ENCODE measurements at regions not wholly inside any gene's neighbourhood (a gene's known extent, or its start where the extent isn't known, plus 50 kb on each side); places are given as distances from the start of the nearest gene placed in this dataset.
"Not testable (repeated sequence)": the region's sequence is repeated elsewhere in the genome, so short reads cannot be mapped to it uniquely, and the experiment has no call there.

DNA sequence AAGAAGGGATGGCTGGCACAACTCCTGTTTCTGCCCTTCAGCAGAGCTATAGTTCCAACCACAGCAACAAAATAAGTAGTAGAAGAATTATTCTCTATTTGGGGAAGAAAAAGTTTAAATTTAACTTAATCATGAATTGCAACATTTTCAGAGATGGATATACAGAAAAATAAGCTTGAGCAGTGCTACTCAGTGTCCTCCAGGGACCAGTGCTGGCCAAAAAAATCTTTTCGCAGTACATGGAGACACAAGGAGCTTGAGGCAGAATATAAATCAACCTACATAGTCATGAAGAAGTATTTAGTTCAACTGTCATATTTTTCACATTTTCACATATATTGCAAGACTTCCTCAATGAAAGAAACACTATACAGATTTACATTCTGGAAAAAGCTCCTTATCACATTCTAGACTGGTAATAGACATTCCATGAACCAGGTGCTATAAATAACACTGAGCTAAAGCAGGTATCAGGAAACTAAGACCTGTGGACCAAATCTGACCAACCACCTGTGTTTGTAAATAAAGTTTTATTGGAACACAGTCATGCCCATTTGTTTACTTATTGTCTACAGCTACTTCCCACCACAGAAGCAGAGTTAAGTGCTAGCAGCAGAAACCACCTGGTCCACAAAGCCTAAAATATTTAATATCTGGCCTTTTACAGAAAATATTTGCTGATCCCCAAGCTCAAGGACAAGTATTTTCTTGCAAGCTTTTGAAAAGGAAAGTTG lies 101.9 kb downstream of the RGS21 start:
- no peak for DNase-seq (ENCODE audit: low read depth)

DNA sequence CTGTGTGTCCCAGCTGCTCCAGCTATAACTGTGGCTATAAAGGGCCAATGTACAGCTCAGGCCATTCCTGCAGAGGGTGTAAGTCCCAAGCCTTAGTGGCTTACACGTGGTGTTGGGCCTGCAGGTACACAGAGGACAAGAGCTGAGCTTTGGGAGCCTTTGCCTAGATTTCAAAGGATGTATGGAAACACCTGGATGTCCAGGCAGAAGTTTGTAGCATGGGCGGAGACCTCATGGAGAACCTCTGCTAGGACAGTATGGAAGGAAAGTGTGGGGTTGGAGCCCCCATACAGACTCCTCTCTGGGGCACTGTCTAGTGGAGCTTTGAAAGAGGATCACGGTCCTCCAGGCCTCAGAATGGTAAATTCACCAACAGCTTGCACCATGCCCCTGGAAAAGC lies 113.9 kb downstream of the RGS21 start:
- DNase-seq (ENCODE audit: low read depth) = no peak

DNA sequence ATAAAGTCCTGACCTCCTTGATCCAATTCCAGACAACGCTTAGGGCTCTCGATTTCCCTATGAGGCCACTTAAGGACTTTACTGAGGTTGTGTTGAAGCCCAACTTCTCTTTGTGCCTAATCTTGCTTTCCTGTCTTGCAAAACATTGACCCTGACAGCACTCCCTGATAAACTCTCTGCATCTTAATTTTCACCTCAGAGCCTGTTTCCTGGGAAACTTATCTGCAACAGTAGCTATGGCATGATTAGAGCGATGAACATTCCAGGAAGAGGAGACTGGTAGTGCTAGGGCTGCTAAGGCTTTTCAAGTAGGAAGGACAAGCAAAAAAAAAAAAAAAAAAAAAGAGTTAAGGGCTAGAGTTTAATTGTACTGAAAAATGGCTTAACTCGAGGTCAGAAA lies 118.9 kb downstream of the RGS21 start:
- DNase-seq (ENCODE audit: low read depth) = no peak

DNA sequence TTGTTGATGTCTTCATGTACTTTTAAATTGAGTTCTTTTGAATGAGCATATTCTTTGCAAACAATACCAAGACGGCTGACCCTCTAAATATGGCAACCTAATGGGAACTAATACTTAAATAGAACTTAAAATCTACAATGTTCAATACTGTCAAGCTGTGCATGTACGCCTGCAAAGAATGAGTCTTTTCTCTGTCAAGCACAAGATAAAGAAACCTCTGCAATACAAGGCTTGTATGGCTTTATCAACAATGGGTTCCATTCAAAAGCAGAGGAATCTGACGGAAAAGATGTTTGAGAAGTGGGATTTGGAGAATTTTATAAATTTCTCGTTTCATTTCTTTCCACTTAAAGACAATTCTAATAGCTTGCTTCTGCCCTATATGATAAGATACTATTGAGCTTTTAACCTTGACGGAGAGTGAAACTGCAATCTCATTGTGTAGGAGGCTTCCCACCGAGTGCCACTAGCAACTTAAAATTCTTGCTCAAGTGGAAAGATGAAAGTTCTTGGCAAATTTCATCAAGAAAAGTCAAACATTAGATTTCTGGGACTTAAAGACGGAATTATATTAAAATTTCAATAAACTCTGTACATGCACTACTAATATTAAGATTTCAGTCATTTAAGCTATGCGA lies 119.8 kb downstream of the RGS21 start:
- no peak for DNase-seq (ENCODE audit: low read depth)

DNA sequence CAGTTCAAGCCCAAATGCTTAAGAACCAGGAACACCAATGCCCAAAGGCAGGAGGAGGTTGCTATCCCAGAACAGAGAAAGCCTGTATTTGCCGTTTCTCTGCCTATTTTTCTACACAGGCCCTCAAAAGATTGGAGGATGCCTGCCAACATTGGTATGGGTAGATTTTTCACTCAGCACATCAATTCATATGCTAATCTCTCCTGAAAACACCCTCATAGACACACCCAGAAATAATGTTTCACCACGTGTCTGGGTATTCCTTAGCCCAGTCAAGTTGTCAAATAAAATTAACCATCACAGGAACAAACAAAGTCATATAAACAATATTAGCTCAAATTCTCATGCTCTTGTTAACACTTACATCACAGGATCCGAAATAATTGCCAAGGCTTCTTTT lies 121.9 kb downstream of the RGS21 start:
- DNase-seq (ENCODE audit: low read depth) = no peak

DNA sequence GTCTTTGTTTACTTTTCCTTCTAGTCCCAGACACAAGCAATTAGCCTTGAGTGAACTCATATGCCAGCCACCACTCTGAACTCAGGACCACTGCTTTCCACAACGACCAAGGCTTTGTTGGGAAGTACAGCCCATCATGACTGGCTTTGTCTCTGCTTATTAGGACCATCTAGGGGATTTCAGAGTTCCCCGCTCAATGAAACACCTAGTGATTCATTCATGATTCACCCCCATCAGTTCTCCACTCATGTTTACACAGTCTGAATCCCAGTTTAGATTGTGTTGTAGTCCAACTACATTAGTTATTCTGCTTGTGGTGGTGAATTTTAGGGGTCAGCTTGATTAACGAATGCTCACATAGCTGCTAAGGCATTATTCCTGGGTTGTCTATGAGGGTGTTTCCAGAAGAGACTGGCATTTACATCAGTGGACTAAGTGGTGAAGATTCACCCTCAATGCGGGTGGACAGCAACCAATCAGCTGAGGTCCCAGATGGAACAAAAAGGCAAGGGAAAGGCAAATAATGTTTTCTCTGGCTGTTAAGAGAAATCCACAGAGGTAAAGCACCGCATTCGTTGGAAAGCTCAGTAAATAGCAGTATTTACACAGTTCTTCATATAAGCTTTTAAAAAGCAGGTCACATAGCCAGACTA lies 122.7 kb downstream of the RGS21 start:
- DNase-seq (ENCODE audit: low read depth) = no peak

DNA sequence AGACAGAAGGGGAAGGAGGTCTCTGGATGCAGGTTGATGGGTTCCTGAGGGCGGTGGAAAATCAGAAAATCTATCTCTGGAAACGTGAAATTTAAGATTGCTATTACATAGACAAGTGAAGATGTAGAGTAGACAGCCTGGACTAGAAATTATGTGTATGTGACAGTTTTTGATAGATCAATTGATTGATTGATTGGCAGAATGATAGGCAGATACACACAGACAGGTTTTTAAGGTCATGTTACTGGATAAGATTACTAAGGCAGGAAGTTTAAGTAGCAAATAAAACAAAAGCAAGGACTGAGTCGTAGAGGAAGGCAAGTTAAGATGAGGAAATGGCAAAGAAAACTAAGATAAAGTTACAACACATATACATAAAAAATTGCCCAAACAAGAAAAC lies 124.7 kb downstream of the RGS21 start:
- no peak for DNase-seq (ENCODE audit: low read depth)

DNA sequence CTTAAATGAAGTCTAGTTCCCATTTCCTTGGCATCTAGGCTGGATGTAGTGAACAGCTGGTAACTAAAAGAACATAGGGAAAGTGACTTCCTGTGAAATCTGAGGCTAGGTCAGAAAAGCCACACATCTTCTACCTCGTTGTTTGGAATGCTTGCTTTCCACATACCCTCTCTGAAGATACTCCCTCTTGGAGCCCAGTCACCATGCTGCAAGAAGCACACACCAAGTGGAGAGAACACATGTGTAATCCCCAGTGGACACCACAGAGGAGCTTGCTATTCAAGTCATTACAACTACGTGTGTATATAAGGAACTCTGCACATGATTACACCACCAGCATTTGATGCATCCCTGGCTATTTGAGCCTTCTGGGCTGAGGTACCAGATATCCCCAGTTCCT lies 125.9 kb downstream of the RGS21 start:
- DNase-seq (ENCODE audit: low read depth) = no peak

DNA sequence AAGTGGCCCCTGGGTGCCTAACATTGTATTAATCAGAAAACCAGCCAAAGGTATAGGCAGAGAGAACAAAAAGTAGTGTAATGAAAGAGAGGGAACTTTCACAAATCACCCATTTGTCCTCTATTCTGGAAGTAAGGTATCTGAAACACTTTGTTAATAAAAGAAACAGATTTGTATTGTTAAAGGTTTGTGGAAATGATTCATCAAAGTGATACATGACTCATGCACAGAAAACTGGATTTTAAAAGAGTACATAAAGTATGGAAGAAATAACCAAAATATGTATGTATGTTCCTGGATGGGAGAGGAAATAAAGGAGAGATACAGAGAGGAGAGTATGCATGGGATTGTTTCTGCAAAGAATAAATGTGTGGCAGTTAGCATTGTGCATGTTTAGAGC lies 126.8 kb downstream of the RGS21 start:
- no peak for DNase-seq (ENCODE audit: low read depth)

DNA sequence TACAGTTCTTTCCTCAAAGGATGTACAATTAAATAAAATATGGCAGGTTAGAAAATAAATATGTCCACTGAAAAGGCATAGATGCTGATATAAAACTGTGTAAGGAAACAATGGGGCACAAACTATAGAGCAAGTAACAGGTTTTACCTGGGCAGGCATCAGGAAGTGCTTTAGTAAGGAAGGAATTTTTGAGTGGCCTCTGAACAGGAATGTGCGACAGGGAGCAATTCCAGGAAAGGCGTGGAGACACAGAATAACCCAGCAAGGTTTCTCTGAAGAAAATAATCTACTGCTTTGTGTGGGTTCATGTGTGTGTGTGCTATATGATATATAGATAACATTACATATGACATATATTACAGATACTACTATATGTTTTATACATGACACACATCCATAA lies 128.4 kb downstream of the RGS21 start:
- no peak for DNase-seq (ENCODE audit: low read depth)

DNA sequence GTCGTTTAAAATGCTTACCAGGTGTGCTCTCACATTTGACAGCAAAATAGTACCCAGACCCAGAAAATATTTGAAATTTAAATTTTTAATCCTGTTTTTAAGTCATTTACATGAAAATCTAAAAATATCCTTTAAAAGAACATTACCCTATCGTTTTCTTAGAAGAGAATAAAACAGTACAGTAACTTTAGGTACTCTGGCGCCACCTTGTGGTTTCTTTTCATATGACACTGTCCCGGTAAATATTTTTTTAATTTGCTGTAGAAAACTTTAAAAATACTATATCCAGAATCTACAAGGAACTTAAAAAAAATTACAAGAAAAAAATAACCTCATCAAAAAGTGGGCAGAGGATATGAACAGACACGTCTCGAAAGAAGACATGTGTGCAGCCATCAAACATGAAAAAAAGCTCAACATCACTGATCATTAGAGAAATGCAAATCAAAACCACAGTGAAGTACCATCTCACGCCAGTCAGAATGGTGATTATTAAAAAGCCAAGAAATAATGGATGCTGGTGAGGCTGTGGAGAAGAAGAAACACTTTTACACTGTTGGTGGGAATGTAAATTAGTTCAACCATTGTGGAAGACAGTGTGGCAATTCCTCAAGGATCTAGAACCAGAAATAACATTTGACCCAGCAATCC lies 129.2 kb downstream of the RGS21 start:
- DNase-seq (ENCODE audit: low read depth) = peak; percentile 20

GRCh38 chr1:192448026-192448578 lies 127.5 kb upstream of the RGS1 start:
- no peak for DNase-seq (ENCODE audit: low read depth)

DNA sequence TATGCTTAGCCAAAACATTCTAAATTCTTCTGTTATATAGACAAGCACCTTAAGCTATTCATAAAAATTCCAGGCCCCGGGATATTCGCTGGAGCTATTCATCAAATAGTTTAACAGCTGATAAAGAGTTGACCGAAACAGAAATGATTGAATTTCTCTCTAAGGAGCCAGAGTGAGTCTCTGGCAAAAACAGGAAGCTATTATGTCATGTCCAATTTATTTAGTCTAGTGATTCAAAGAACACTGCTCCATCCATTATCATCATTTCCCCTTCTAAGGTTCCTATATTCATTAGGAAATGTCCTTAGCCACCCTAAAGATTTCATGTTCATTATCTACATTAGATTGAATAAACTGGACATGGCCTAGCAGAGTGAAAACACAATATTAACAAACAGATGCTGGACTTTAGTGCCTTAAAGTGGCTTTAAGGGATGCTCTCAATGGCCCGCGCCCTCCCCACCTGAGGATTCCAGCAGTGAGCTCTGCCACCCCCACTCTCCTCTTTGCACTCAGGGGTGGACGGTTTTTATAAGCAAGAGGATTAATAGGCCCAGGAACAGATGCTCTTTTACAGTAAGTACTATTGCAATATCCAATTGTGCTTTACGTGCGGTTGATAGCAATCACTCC lies 122.1 kb upstream of the RGS1 start:
- DNase-seq (ENCODE audit: low read depth) = no peak

- no peak for DNase-seq (ENCODE audit: low read depth)
These were observed 116.1 kb upstream of the RGS1 start for GRCh38 chr1:192459467-192459866.

- no peak for DNase-seq (ENCODE audit: low read depth)
These were observed 113.9 kb upstream of the RGS1 start for GRCh38 chr1:192461684-192462083.

- DNase-seq (ENCODE audit: low read depth) = no peak
These were observed 113.0 kb upstream of the RGS1 start for GRCh38 chr1:192462616-192463015.

- no peak for DNase-seq (ENCODE audit: low read depth)
These were observed 111.9 kb upstream of the RGS1 start for GRCh38 chr1:192463661-192464060.

- DNase-seq (ENCODE audit: low read depth) = not testable (repeated sequence)
These were observed 110.4 kb upstream of the RGS1 start for GRCh38 chr1:192465221-192465620.

GRCh38 chr1:192474080-192474683 lies 101.4 kb upstream of the RGS1 start:
- DNase-seq (ENCODE audit: low read depth) = no peak

DNA sequence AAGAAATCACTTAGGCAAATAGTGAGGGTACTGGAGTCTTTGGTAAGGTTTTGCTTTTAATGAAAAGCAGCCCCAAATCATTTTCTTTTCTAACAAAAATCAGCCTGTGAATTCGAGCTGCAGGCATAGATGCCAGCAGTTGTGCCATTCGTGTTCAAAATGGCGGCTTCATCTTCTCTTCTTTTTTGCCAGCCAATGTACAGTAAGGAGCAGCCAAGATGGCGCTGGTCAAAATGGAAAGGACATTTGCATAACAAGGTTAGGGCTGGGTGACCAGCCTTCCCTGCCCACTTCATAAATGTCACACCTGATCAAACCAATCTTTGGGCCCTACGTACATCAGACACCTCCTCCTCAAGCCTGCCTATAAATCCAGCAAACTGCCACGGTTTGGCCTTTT lies 100.2 kb upstream of the RGS1 start:
- DNase-seq (ENCODE audit: low read depth) = no peak

- no peak for DNase-seq (ENCODE audit: low read depth)
These were observed 99.6 kb upstream of the RGS1 start for GRCh38 chr1:192475970-192476369.

- DNase-seq (ENCODE audit: low read depth) = no peak
These were observed 98.7 kb upstream of the RGS1 start for GRCh38 chr1:192476802-192477298.

Measured in stimulated activated CD8-positive, alpha-beta memory T cell treated with anti-CD3 and anti-CD28 coated beads, Interleukin-15, amount 100 ng/mL, for 24 hours (primary cell).